Vagina (tissue), 2 donors: ENCODE measurements at regions not wholly inside any gene's neighbourhood (a gene's known extent, or its start where the extent isn't known, plus 50 kb on each side); places are given as distances from the start of the nearest gene placed in this dataset.

Experiments used
- CTCF ChIP-seq, 3 experiments: fragments of 450-650 bp in 2 of 3; fragments of 200-600 bp in 1 of 3; sonication (generic) in 1 of 3; IDR thresholded peaks; one replicate each; pipeline ENCODE4 v1.5.1; 2017 to 2019; ENCODE audit warnings: antibody characterized with exemption in 3 of 3, mild to moderate bottlenecking in 2 of 3, moderate library complexity in 2 of 3
- POLR2AphosphoS5 ChIP-seq, 2 donors: sonication (generic); formaldehyde crosslinking; IDR thresholded peaks; one replicate each; pipeline ENCODE4 v1.9.0; 2017; ENCODE audit warnings: antibody characterized with exemption in 2 of 2, mild to moderate bottlenecking in 2 of 2, low read depth in 1 of 2; ENCODE audit not compliant: insufficient read depth in 1 of 2

- TF ChIP-seq CTCF (IDR thresholded peaks at IDR 0.05) (no peak), POLR2AphosphoS5 (IDR thresholded peaks at IDR 0.05; ENCODE audit: insufficient read depth in 1 of 2, low read depth in 1 of 2) (no peak)
Observed at GRCh38 chr1:218135371-218135770, 149.7 kb upstream of the RRP15 start.
